GM19238 (cell line): ENCODE measurements at regions not wholly inside any gene's neighbourhood (a gene's known extent, or its start where the extent isn't known, plus 50 kb on each side); places are given as distances from the start of the nearest gene placed in this dataset.

ENCODE experiments used
- DNase-seq: peaks from one replicate; pipeline ENCODE4 v3.0.0; 2011; ENCODE audit warnings: low spot score; ENCODE audit not compliant: insufficient read length

DNA sequence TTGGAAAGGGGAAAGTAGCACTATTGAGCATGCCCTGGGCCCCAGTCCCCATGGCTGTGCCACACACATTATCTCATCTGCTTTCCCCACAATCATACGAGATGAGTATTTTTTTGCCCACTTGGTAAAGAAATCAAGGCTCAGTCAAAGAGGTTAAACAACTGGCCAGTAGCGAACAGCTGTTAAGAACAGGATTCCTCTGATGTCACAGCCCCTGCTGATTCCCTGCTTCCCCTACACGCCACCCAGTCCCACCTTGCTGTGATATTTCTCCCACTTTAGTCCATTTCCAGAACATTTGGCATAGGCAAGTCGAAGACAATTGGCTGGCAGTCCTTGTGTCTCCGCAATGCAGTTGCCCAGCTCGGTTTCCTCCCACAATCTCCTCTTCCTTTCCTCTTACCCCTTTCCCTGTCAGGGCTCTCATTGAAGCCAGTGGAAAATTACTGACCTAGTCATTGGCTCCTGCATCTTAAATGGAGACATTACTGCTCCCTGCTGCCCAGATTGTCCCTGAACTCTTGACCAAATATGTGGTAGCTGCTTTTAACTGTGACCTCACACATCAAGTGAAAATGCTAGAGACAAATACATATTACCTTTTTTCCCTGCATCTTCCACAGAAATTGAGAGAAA, 56.5 kb upstream of the EEPD1 start:
- DNase-seq = no peak

GRCh38 chr7:36098096-36098495, 55.0 kb upstream of the EEPD1 start:
- DNase-seq = no peak

GRCh38 chr7:36100226-36100625, 52.8 kb upstream of the EEPD1 start:
- DNase-seq = no peak

GRCh38 chr7:36100634-36101033, 52.4 kb upstream of the EEPD1 start:
- DNase-seq = no peak
